ENCODE measurements at regions not wholly inside any gene's neighbourhood (a gene's known extent, or its start where the extent isn't known, plus 50 kb on each side); places are given as distances from the start of the nearest gene placed in this dataset.
A peak's percentile ranks its signal among the peaks of the same experiment; 100 is the strongest.

DNA sequence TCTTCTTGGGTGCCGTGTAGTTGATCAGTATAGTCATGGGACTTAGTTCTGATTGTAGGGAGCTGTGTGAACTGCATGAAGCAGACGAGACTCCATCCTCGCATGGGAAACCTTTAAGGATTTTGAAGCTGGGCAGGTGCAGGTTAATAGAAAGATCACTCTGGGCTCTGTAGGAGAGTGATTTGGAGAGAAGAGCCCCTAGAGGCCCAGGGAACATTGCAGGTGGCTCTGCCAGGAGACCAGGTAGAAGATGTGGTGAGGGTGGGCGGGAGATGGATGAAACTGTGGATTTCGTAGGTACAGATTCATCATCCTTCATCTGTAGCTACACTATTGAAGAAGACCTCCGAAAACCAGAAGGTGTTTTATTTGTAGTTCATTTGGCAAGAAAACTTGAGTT lies 53.3 kb downstream of the UTRN start:
- TF ChIP-seq, protein P1, sequence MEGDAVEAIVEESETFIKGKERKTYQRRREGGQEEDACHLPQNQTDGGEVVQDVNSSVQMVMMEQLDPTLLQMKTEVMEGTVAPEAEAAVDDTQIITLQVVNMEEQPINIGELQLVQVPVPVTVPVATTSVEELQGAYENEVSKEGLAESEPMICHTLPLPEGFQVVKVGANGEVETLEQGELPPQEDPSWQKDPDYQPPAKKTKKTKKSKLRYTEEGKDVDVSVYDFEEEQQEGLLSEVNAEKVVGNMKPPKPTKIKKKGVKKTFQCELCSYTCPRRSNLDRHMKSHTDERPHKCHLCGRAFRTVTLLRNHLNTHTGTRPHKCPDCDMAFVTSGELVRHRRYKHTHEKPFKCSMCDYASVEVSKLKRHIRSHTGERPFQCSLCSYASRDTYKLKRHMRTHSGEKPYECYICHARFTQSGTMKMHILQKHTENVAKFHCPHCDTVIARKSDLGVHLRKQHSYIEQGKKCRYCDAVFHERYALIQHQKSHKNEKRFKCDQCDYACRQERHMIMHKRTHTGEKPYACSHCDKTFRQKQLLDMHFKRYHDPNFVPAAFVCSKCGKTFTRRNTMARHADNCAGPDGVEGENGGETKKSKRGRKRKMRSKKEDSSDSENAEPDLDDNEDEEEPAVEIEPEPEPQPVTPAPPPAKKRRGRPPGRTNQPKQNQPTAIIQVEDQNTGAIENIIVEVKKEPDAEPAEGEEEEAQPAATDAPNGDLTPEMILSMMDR (IDR thresholded peaks at IDR 0.05), result peak; percentile 17; the same call in 1 of the 2 replicates
- TF ChIP-seq, protein P2, sequence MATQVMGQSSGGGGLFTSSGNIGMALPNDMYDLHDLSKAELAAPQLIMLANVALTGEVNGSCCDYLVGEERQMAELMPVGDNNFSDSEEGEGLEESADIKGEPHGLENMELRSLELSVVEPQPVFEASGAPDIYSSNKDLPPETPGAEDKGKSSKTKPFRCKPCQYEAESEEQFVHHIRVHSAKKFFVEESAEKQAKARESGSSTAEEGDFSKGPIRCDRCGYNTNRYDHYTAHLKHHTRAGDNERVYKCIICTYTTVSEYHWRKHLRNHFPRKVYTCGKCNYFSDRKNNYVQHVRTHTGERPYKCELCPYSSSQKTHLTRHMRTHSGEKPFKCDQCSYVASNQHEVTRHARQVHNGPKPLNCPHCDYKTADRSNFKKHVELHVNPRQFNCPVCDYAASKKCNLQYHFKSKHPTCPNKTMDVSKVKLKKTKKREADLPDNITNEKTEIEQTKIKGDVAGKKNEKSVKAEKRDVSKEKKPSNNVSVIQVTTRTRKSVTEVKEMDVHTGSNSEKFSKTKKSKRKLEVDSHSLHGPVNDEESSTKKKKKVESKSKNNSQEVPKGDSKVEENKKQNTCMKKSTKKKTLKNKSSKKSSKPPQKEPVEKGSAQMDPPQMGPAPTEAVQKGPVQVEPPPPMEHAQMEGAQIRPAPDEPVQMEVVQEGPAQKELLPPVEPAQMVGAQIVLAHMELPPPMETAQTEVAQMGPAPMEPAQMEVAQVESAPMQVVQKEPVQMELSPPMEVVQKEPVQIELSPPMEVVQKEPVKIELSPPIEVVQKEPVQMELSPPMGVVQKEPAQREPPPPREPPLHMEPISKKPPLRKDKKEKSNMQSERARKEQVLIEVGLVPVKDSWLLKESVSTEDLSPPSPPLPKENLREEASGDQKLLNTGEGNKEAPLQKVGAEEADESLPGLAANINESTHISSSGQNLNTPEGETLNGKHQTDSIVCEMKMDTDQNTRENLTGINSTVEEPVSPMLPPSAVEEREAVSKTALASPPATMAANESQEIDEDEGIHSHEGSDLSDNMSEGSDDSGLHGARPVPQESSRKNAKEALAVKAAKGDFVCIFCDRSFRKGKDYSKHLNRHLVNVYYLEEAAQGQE (IDR thresholded peaks at IDR 0.05; ENCODE audit: insufficient read depth in 1 of 2, low read depth in 2 of 2, low read length in 1 of 2), result no peak
